ENCODE measurements at regions not wholly inside any gene's neighbourhood (a gene's known extent, or its start where the extent isn't known, plus 50 kb on each side); places are given as distances from the start of the nearest gene placed in this dataset.

DNA sequence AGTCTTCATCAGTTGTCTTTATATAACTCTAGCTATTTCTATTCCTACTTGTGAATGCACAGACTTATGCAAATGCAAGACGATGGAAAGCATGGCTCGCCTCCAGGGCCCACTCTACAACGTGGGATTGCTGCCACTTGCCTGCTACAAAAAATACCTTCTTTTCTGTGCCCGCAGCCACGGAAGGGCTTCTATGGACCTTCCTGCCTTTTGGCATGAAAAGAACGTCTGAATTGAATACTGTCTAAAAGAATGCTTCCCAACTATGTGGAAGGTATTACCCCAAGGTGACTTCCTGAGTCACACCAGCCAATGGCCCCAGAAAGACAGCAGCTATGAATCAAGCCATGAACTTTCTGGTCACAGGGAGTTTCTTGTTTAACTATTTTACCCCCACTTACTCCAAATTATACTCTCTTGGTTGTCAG lies 261.2 kb downstream of the HIVEP2 start:
- no peak for DNase-seq

DNA sequence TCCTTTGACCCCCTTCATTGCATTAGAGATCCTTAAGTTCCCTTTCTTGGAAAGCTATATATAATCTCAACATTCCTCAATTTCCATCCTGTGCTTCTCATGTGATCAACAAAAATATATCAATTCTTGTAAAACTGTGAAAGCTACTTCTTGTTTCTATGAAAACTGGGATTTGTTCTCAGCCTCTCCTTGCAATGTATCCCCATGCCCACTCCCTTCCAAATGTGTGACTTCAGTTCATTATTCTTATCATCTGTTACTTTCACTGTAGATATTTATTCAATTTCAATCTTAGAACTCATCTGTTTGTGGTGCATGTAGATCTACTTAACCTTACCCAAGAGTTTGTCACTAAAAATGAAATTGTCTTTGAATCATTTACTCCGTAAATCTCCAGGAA lies 260.6 kb downstream of the HIVEP2 start:
- no peak for DNase-seq

DNA sequence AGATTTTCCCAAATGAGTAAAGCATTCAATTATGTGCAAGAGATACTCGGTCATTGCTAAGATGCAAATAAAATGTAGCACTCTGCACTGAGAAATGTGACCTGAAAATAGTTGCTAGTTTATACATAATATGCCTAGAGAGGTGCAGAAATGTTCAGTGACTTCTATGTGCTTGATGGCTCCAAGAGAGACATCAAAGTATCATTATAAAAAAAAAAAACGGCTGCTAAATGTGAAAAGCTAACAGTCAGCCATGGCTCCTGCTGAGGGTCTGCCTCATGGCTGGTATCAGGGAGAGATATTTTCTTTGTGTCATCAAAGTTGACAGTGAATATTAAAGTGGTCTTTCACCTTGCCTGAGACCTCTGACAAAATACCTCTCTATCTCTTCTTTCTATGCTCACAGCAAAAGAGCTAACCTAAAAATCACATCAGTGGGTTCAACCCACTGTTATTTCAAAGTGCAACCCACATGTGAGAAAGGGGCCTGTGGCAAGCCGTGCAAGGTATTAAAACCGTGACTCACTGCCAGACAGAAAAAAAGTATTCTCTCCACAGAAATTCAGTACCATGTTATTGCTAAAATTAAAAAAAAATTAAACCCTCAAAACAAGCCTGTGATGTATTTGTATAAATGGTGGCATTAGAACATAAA lies 259.0 kb downstream of the HIVEP2 start:
- no peak for DNase-seq

DNA sequence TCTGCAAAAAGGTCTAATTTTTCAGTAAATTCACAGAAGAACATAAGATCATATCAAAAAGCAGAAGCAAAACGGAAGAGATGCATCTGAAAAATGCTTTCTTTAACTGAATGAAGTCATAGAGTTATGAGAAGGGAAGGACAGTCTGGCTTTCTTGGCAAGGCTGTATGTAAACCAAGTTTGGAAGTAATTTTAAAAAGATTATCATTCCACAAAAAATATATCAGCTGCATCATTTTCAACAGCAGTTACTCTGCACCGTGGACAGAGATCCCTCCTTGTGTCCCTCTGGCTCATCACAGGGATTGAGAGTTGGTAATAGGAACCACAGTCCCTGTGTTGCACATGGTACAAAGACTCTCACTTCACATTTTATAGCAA lies 258.5 kb downstream of the HIVEP2 start:
- no peak for DNase-seq

DNA sequence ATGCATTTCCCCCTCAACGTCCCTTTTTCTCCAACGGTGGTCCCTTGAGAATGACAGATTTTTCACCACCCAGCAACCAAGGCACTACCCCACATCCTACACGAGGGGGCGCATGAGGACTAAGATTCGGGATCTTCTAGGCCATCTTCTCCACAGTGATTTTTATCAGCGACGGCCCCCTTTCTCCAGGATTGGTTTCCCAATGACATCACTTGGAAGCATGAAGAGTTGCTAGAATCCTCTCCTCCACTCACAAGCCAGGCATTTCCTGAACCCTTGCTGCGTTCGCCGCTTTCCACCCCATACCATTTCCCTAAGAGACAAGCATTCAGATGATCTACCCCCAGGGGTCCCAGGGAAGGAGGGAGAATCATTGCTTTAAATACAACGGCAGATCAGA lies 252.0 kb downstream of the HIVEP2 start:
- DNase-seq = peak; percentile 96

DNA sequence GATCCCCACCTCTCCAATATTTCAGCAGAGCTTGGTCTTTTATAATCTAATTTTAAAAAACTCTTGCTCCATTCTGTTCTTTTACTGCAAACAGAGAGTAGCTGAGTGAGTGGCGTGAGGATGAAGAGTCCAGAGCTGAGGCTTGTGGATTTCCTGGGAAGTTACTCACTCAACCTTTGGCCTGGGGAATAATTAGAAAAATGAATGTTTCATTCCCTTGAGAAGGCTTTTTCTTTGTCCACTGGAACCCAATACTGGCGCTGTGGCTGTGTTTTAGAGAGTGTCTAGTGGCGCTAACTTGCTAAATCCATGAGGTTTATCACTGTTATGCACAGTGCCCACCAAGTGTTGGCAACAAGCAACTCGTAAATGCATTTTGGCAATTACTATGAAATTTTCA lies 251.5 kb downstream of the HIVEP2 start:
- DNase-seq = peak; percentile 51

DNA sequence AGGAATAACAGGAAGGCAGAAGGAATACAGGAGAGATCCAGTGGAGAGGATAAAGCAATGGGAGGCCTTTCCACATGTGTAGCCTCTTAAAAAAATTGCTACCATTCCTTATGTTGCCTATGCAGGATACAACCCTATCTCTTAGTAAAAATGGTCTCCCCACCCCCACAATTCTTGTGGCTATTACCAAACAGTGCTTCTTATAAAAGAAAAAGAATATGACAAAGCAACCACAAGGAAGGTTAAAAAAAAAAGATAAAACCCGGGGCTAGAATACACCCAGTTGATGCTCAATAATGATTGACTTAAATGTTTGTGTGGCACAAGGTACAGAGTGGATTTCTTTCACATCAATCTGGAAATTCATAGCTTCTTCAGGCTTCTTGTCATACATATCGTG lies 250.9 kb downstream of the HIVEP2 start:
- DNase-seq = peak; percentile 67

DNA sequence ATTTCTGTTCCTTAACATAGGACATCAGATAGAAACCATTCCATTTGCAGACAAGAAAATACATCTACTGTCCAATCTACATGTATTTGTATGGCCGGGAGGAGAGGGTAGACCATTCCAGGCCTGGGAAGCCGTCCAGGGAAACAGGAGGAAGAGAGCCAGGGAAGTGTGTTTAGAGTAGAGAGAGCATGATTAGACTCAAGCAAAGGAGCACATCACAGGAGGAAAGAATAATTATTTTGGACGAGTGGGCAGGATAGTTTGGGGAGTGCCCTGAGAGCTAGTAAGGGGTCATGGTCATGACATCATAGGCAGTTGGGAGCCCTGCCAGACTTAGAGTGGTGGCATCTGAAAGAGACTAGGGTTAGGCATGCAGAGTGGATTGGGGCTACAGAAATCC lies 250.0 kb downstream of the HIVEP2 start:
- no peak for DNase-seq

DNA sequence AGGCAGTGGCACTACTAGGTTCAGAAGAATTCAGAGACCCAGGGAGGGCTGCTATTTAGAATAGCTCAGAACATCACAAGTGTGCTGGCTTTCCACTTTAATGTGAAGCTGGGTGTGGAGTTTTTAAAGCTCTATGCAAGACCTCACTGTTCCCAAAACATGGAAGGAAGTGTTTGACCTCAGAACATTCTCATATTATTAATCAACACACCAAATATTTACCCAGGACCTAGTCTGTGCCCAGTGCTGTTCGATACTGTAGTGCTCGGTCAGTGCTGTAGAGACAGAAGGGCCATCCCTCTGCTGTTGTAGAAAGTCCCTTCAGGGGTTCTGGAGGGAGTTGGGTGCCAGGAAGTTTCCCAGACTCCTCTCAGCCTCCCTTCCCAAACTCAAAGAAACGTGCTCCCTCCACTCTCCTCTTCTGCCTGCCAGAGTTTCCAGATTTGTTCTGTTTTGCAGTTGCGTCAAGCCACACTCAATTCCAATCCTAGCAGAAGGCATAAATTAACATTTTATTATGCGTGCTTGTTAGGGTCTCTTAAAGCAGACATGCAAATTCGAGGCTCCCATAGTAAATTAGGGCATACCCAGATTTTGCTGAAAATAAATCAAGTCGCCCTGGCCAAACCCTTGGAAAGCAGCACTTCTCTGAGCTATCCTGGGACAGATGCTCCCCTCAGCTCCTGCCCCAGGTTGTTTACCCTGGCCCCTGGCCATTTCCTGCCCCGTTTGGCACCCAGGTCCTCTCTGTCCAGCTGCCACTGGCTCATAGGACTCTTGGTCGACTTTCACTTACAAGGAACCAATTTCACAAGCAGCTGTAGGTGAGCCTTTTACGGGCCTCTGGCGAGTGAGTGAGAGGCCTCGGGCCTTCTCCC lies 248.6 kb downstream of the HIVEP2 start:
- DNase-seq = no peak

DNA sequence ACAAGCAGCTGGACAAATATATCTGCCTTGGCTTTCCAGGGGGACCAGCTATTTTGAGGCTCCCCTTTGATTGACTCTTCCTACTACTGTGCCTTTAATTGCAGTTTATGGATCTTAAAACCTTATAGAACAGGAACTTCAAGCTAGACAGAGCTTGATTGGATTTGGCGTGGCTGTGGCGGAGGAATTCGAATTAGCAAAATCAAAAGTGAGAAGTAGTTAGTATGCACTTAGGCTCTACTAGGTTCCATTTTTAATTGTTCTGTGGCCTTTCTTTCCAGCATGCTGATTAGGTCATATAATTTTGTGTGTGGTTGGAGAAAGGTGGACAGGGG lies 248.0 kb downstream of the HIVEP2 start:
- DNase-seq = no peak

DNA sequence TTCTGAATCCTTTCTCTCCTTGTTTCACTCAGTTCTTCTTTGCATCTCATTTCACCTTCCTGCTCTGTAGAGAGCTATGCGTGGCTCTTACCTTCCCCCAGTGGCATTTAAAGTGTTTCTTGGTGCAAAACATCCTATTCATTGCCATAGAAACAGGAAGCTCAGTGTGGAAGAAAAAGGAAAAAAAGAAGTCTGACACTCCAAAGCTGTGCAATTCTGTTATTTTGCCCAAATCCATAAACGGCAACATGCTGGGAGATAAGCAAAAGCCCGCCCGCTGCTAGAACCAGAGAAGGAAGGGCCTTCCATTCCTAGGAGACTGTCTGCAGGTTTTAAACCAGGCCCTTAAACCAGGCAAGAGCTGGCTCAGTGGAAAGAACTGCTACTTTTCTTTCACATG lies 247.1 kb downstream of the HIVEP2 start:
- no peak for DNase-seq

DNA sequence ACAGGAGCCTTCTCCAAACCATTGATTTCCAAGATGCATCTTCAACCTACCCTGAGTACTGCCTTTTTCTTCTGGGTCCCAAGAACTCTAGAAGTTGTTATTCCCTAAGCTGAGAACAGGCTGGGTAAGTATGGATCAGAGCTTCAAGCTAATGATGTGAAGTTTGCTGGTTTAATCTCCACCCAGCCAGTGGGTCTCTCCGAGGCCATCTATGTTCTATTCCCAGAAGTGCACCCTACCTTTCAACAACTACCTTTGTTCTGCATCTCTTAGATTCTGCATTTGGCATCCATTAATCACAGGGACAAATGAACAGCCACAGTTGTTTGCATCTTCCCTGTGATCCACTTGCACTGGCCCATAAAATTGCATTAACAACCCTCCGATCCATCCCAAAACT lies 246.2 kb downstream of the HIVEP2 start:
- no peak for DNase-seq

DNA sequence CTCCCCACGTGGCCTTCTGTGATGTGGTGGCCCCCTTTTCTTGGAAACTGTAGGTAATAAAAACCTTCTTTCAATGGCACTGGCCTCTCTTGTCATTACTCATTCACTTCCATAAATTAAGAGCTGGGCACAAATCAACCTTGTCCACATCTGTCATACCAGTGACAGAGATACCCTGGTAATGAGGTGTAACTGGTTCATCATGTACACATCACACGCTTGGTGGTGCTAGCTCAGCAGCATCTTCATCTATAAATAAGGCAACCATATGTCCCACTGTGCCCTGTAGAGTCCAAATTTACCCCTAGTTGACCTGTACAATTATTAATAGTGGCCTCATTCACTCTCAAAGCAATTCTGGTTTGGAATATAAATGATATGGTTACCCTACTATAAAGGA lies 245.6 kb downstream of the HIVEP2 start:
- DNase-seq = no peak

DNA sequence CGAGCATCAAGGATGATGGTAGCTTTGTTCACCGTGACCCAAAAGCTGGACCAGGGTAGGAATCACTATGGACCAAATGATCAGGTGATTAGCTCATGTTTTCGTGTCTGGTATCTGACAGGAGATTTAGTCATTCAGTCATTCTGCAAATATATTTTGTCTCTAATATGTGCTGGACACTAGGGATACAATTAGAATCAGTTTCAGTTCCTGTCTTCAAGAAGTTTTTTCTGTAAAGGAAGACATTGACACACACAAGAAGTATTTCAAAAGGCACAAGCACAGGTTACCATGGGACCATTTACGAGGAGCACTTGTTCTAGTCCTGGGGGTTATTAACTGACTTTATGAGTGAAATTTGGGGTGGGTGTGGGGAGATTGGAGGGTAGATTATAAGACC lies 244.9 kb downstream of the HIVEP2 start:
- no peak for DNase-seq

DNA sequence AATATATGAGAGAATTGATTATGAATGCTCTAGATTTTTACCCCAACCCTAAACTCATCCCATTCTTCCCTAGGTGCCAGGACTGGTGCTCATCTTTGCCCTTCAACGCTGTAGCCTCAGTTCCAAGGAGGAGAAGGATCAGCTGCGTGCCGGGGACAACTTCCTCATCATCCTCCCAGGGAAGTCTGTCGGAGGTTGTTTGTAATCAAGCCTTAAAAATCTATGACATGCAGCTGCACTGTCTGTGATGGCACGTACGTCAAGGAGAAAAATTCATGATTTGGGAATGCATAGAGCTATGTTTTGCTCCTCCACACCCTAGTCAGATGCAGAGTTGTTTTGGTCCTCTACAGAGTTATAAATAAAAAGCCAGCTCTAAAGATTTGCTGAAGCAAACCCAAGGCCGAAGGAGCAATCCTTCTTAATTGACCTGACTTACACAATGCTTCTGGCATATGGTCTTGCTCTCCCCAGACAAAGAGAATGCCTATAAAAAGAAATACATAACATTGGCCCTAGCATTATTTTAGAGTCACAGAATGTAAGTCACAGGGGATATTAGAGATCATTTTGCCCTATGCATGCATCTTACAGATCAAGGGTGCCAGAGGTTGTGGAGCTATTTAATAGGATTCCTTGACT lies 244.2 kb downstream of the HIVEP2 start:
- no peak for DNase-seq
